HCT116 (cell line): ENCODE measurements at regions not wholly inside any gene's neighbourhood (a gene's known extent, or its start where the extent isn't known, plus 50 kb on each side); places are given as distances from the start of the nearest gene placed in this dataset.

Experiments
- ATAC-seq: fragments of 200-7000 bp; cut with Tn5 transposase; 2 replicates; pipeline ENCODE4 v1.9.1; 2020; ENCODE audit warnings: mild to moderate bottlenecking, moderate library complexity
- BruUV-seq: library from RNA; stranded (reverse); fragments of 400-500 nt; replicated peaks from 2 replicates; lab custom pipeline; 2021; lab: Mats Ljungman, UMichigan
- CTCF ChIA-PET: fragments of 300-600 bp; sonication (Branson Sonifier 250); formaldehyde crosslinking; loops from one replicate; lab custom pipeline; 2021; ENCODE audit warnings: antibody characterized with exemption; lab: Charles Lee
- POLR2A ChIA-PET: fragments of 300-600, 350-600 bp; sonication (Branson Sonifier 250); formaldehyde crosslinking; loops from one replicate; lab custom pipeline; 2021; ENCODE audit warnings: antibody characterized with exemption; lab: Charles Lee
- RAD21 ChIA-PET, 2 experiments: fragments of 300-600 bp; sonication (Branson Sonifier 250); formaldehyde crosslinking; loops; one replicate each; lab custom pipeline; 2023; ENCODE audit warnings: low total read pairs in 2 of 2; ENCODE audit not compliant: uncharacterized antibody in 2 of 2, unreplicated experiment in 2 of 2, low non-redundant PET in 1 of 2; lab: Charles Lee
- DNase-seq: peaks from one replicate; pipeline ENCODE4 v3.0.0-alpha.2; 2010; ENCODE audit warnings: low read depth, low spot score
- H2AFZ ChIP-seq: fragments of 200-600 bp; shearing (Covaris generic), sonication (generic); 2 replicates; pipeline ENCODE4 v1.6.1; 2017; ENCODE audit warnings: low read depth, mixed run types, mixed read lengths, antibody characterized with exemption, low read length; ENCODE audit not compliant: poor library complexity, severe bottlenecking
- H3K27ac ChIP-seq: 2 replicates; pipeline ENCODE4 v1.5.1; 2012; ENCODE audit warnings: low read depth, low read length
- H3K27me3 ChIP-seq: fragments of 200-600 bp; sonication (generic); 2 replicates; pipeline ENCODE4 v1.6.1; 2016; ENCODE audit warnings: mixed run types, low read length, mixed read lengths; ENCODE audit not compliant: insufficient read depth
- H3K36me3 ChIP-seq, 2 experiments: fragments of 200-500 bp in 1 of 2; fragments of 200-600 bp in 1 of 2; sonication (Bioruptor generic) in 1 of 2; sonication (generic) in 1 of 2; 2 replicates each; pipeline versions ENCODE4 v1.5.1 to v1.6.1; 2014 to 2016; ENCODE audit warnings: low read length in 2 of 2, inconsistent platforms in 1 of 2, mixed read lengths in 1 of 2, mixed run types in 1 of 2; ENCODE audit not compliant: insufficient read depth in 2 of 2, control insufficient read depth in 1 of 2
- H3K4me1 ChIP-seq, 2 experiments: fragments of 200-600 bp in 1 of 2; sonication (generic) in 1 of 2; 2 replicates each; pipeline versions ENCODE4 v1.5.1 to v1.6.1; 2012 to 2017; ENCODE audit warnings: low read length in 2 of 2, inconsistent platforms in 1 of 2, mild to moderate bottlenecking in 1 of 2, mixed read lengths in 1 of 2, mixed run types in 1 of 2, moderate library complexity in 1 of 2; ENCODE audit not compliant: insufficient read depth in 2 of 2, control insufficient read depth in 1 of 2
- H3K4me2 ChIP-seq: fragments of 200-600 bp; sonication (generic); 2 replicates; pipeline ENCODE4 v1.6.1; 2017; ENCODE audit warnings: mixed run types, low read length, mixed read lengths
- H3K4me3 ChIP-seq, 2 experiments: fragments of 200-600 bp in 1 of 2; sonication (generic) in 1 of 2; replicated peaks in 1 of 2; 2 replicates each; pipeline ENCODE4 v1.5.1; 2011 to 2016; ENCODE audit warnings: low read length in 2 of 2, control low read depth in 1 of 2, low read depth in 1 of 2, mild to moderate bottlenecking in 1 of 2, mixed read lengths in 1 of 2, mixed run types in 1 of 2
- H3K79me2 ChIP-seq: fragments of 200-600 bp; sonication (generic); 2 replicates; pipeline ENCODE4 v1.6.1; 2017; ENCODE audit warnings: mild to moderate bottlenecking, mixed run types, low read length, moderate library complexity, mixed read lengths; ENCODE audit not compliant: insufficient read depth
- H3K9ac ChIP-seq: fragments of 200-600 bp; sonication (generic); 2 replicates; pipeline ENCODE4 v1.6.1; 2016; ENCODE audit warnings: low read length, mixed read lengths
- H3K9me2 ChIP-seq: fragments of 200-600 bp; sonication (generic), shearing (Covaris generic); 2 replicates; pipeline ENCODE4 v1.6.1; 2017; ENCODE audit warnings: mixed run types, mild to moderate bottlenecking, moderate library complexity; ENCODE audit not compliant: insufficient read depth
- H3K9me3 ChIP-seq, 2 experiments: fragments of 200-500 bp in 1 of 2; fragments of 200-600 bp in 1 of 2; sonication (Bioruptor generic) in 1 of 2; sonication (generic) in 1 of 2; 2 replicates each; pipeline ENCODE4 v1.6.1; 2014 to 2017; ENCODE audit warnings: low read length in 2 of 2, mixed read lengths in 2 of 2, inconsistent platforms in 1 of 2, low read depth in 1 of 2, mild to moderate bottlenecking in 1 of 2, mixed run types in 1 of 2, moderate library complexity in 1 of 2; ENCODE audit not compliant: control insufficient read depth in 1 of 2, insufficient read depth in 1 of 2
- H4K20me1 ChIP-seq: fragments of 200-600 bp; sonication (generic), shearing (Covaris generic); 2 replicates; pipeline ENCODE4 v1.6.1; 2017; ENCODE audit warnings: mixed run types, mild to moderate bottlenecking, moderate library complexity; ENCODE audit not compliant: insufficient read depth
- CBX3 ChIP-seq: IDR thresholded peaks from 2 replicates; pipeline ENCODE4 v1.6.1; 2012; ENCODE audit warnings: low read depth
- CEBPB ChIP-seq: IDR thresholded peaks from 2 replicates; pipeline ENCODE4 v1.6.1; 2012; ENCODE audit warnings: low read depth
- CTCF ChIP-seq, 3 experiments: fragments of 200-600 bp in 1 of 3; sonication (generic) in 1 of 3; IDR thresholded peaks in 2 of 3; conservative IDR thresholded peaks in 1 of 3; 2 replicates each; pipeline ENCODE4 v1.5.1; 2012 to 2017; ENCODE audit warnings: low read depth in 2 of 3, low read length in 2 of 3, antibody characterized with exemption in 1 of 3, borderline replicate concordance in 1 of 3, control low read depth in 1 of 3, mild to moderate bottlenecking in 1 of 3, mixed read lengths in 1 of 3, mixed run types in 1 of 3, moderate library complexity in 1 of 3; ENCODE audit not compliant: insufficient read depth in 1 of 3
- EGR1 ChIP-seq: IDR thresholded peaks from 2 replicates; pipeline ENCODE4 v1.6.1; 2012; ENCODE audit warnings: low read depth
- EZH2 ChIP-seq: fragments of 200-600 bp; sonication (generic); IDR thresholded peaks from 2 replicates; pipeline ENCODE4 v1.6.1; 2017; ENCODE audit warnings: antibody characterized with exemption, mixed run types
- EZH2phosphoT487 ChIP-seq: fragments of 200-600 bp; IDR thresholded peaks from 2 replicates; pipeline ENCODE4 v1.6.1; 2018; ENCODE audit warnings: antibody characterized with exemption, borderline replicate concordance
- MAX ChIP-seq: IDR thresholded peaks from 2 replicates; pipeline ENCODE4 v1.6.1; 2012
- POLR2A ChIP-seq: IDR thresholded peaks from 2 replicates; pipeline ENCODE4 v1.7.0; 2011; ENCODE audit warnings: borderline replicate concordance; ENCODE audit not compliant: insufficient read depth, insufficient read length; ENCODE audit errors: extremely low read depth
- POLR2AphosphoS5 ChIP-seq: IDR thresholded peaks from 2 replicates; pipeline ENCODE4 v1.6.1; 2011; ENCODE audit warnings: mild to moderate bottlenecking, low read depth, low read length, moderate library complexity
- RAD21 ChIP-seq: IDR thresholded peaks from 2 replicates; pipeline ENCODE4 v1.6.1; 2012; ENCODE audit warnings: low read depth, mild to moderate bottlenecking
- TCF7L2 ChIP-seq: IDR thresholded peaks from 2 replicates; pipeline ENCODE4 v1.7.0; 2011; ENCODE audit warnings: borderline replicate concordance, inconsistent platforms; ENCODE audit not compliant: insufficient read depth, insufficient read length; ENCODE audit errors: extremely low read depth
- YY1 ChIP-seq: IDR thresholded peaks from 2 replicates; pipeline ENCODE4 v1.6.1; 2011; ENCODE audit warnings: low read length, low read depth, moderate library complexity, mild to moderate bottlenecking; ENCODE audit not compliant: insufficient replicate concordance; ENCODE audit errors: extremely low read depth
- ZBTB33 ChIP-seq: IDR thresholded peaks from 2 replicates; pipeline ENCODE4 v1.6.1; 2011; ENCODE audit warnings: mild to moderate bottlenecking, low read length, moderate library complexity; ENCODE audit not compliant: insufficient replicate concordance; ENCODE audit errors: extremely low read depth
- ZFX ChIP-seq: fragments of 450-650 bp; IDR thresholded peaks from 2 replicates; pipeline ENCODE4 v1.6.1; 2017
- ZNF274 ChIP-seq: fragments of 200-500 bp; sonication (Bioruptor generic); IDR thresholded peaks from 2 replicates; pipeline ENCODE4 v1.6.1; 2014; ENCODE audit warnings: mild to moderate bottlenecking, low read depth, low read length, inconsistent platforms
- intact Hi-C: fragments of 100-400 bp; cut with micrococcal nuclease; formaldehyde crosslinking; loops from 2 replicates; pipeline ENCODE4 v1.10.0; 2022

GRCh38 chr1:104435255-104435654, 685.6 kb downstream of the AMY1C start:
- intact Hi-C loops = no loop called here
- no peaks in the 10 kb centered on the region for H4K20me1 ChIP-seq
- H3K9me3 ChIP-seq = peaks cover 3 to 6% of the 10 kb centered on the region in 2 experiments; a peak in 2 of 4 replicates
- no peak overlapping the region for H3K4me2 ChIP-seq
- H3K36me3 ChIP-seq = no peaks in the 10 kb centered on the region
- no peak for TF ChIP-seq RAD21
- TF ChIP-seq ZFX = no peak
- TF ChIP-seq CBX3 = no peak
- no peak for TF ChIP-seq ZBTB33
- no peak for TF ChIP-seq EZH2phosphoT487
- no peak for TF ChIP-seq ZNF274
- TF ChIP-seq CTCF (IDR thresholded peaks at IDR 0.05 in 2 of 3, conservative IDR thresholded peaks at IDR 0.05 in 1 of 3; ENCODE audit: borderline replicate concordance in 1 of 3, insufficient read depth in 1 of 3, low read depth in 2 of 3, low read length in 2 of 3) = no peak
- TF ChIP-seq YY1 = no peak
- no peak for TF ChIP-seq EZH2
- no peak for TF ChIP-seq POLR2AphosphoS5
- TF ChIP-seq TCF7L2 = no peak
- no peak for TF ChIP-seq POLR2A
- no peak for TF ChIP-seq MAX
- TF ChIP-seq CEBPB = no peak
- no peak for TF ChIP-seq EGR1
- no peak overlapping the region for H3K4me3 ChIP-seq
- H3K79me2 ChIP-seq = no peaks in the 10 kb centered on the region
- no peak overlapping the region for H2AFZ ChIP-seq
- RAD21 ChIA-PET = no interaction called here
- H3K9me2 ChIP-seq = no peaks in the 10 kb centered on the region
- CTCF ChIA-PET = no interaction called here
- H3K27me3 ChIP-seq = no peaks in the 10 kb centered on the region
- H3K4me1 ChIP-seq = no peaks in the 10 kb centered on the region
- no peak for ATAC-seq
- no TSS peak for BruUV-seq
- DNase-seq = no peak
- H3K9ac ChIP-seq = no peak overlapping the region
- H3K27ac ChIP-seq = no peak overlapping the region
- POLR2A ChIA-PET = no interaction called here
